ENCODE measurements at regions not wholly inside any gene's neighbourhood (a gene's known extent, or its start where the extent isn't known, plus 50 kb on each side); places are given as distances from the start of the nearest gene placed in this dataset.

- TF ChIP-seq CTBP1 (IDR thresholded peaks at IDR 0.05; ENCODE audit: borderline replicate concordance) (no peak), FOXA1 (IDR thresholded peaks at IDR 0.05) (no peak), BHLHE40 (IDR thresholded peaks at IDR 0.05; ENCODE audit: borderline replicate concordance) (no peak), FOXK2 (IDR thresholded peaks at IDR 0.05) (no peak), SUZ12 (IDR thresholded peaks at IDR 0.05) (no peak), TARDBP (IDR thresholded peaks at IDR 0.05) (no peak), HDGF (IDR thresholded peaks at IDR 0.05; ENCODE audit: borderline replicate concordance) (no peak), SP1 (IDR thresholded peaks at IDR 0.05) (no peak), ARNT (IDR thresholded peaks at IDR 0.05) (no peak), L3MBTL2 (conservative IDR thresholded peaks at IDR 0.05) (no peak), FOXM1 (IDR thresholded peaks at IDR 0.05; ENCODE audit: borderline replicate concordance) (no peak)
- POLR2A ChIA-PET, result no interaction called here
- CTCF ChIA-PET, result no interaction called here
These were observed 132.4 kb upstream of the FSHR start for GRCh38 chr2:49286726-49287125.

GRCh38 chr2:49286045-49286444 is 131.7 kb upstream of the FSHR start:
- ChIA-PET POLR2A (no interaction called here), CTCF (no interaction called here)
- no peak for DNase-seq (ENCODE audit: extremely low spot score)
- TF ChIP-seq NFRKB (IDR thresholded peaks at IDR 0.05), result no peak
- no peak for TF ChIP-seq FOXM1 (IDR thresholded peaks at IDR 0.05; ENCODE audit: borderline replicate concordance)
- TF ChIP-seq CTBP1 (IDR thresholded peaks at IDR 0.05; ENCODE audit: borderline replicate concordance), result no peak
- TF ChIP-seq FOXA1 (IDR thresholded peaks at IDR 0.05), result no peak
- TF ChIP-seq BHLHE40 (IDR thresholded peaks at IDR 0.05; ENCODE audit: borderline replicate concordance), result no peak
- no peak for TF ChIP-seq ARNT (IDR thresholded peaks at IDR 0.05)
- TF ChIP-seq HDGF (IDR thresholded peaks at IDR 0.05; ENCODE audit: borderline replicate concordance), result no peak
- no peak for TF ChIP-seq L3MBTL2 (conservative IDR thresholded peaks at IDR 0.05)
- TF ChIP-seq SP1 (IDR thresholded peaks at IDR 0.05), result no peak
- TF ChIP-seq ELF4 (IDR thresholded peaks at IDR 0.05), result no peak

More at GRCh38 chr2:49286726-49287125, 132.4 kb upstream of the FSHR start:
- DNase-seq (ENCODE audit: extremely low spot score), result no peak

GRCh38 chr2:49278561-49278960 is 124.2 kb upstream of the FSHR start:
- no peak for DNase-seq (ENCODE audit: extremely low spot score)
- CTCF ChIA-PET, result no interaction called here
- TF ChIP-seq HDGF (IDR thresholded peaks at IDR 0.05; ENCODE audit: borderline replicate concordance), result no peak
- TF ChIP-seq SUZ12 (IDR thresholded peaks at IDR 0.05), result no peak
- TF ChIP-seq ARNT (IDR thresholded peaks at IDR 0.05), result no peak
- no peak for TF ChIP-seq LEF1 (IDR thresholded peaks at IDR 0.05; ENCODE audit: borderline replicate concordance)
- no peak for TF ChIP-seq BHLHE40 (IDR thresholded peaks at IDR 0.05; ENCODE audit: borderline replicate concordance)
- no peak for TF ChIP-seq NFRKB (IDR thresholded peaks at IDR 0.05)
- no peak for TF ChIP-seq ELF4 (IDR thresholded peaks at IDR 0.05)
- no peak for TF ChIP-seq L3MBTL2 (conservative IDR thresholded peaks at IDR 0.05)
- no peak for TF ChIP-seq FOXM1 (IDR thresholded peaks at IDR 0.05; ENCODE audit: borderline replicate concordance)
- no peak for TF ChIP-seq SP1 (IDR thresholded peaks at IDR 0.05)
- no peak for TF ChIP-seq ZNF384 (IDR thresholded peaks at IDR 0.05)
- no peak for TF ChIP-seq FOXK2 (IDR thresholded peaks at IDR 0.05)
- no peak for TF ChIP-seq FOXA1 (IDR thresholded peaks at IDR 0.05)
- no peak for TF ChIP-seq PKNOX1 (IDR thresholded peaks at IDR 0.05)
- POLR2A ChIA-PET, result no interaction called here

GRCh38 chr2:49278141-49278540 is 123.8 kb upstream of the FSHR start:
- CTCF ChIA-PET, result no interaction called here
- no peak for TF ChIP-seq PKNOX1 (IDR thresholded peaks at IDR 0.05)
- no peak for TF ChIP-seq FOXK2 (IDR thresholded peaks at IDR 0.05)
- no peak for TF ChIP-seq ELF4 (IDR thresholded peaks at IDR 0.05)
- no peak for TF ChIP-seq HDGF (IDR thresholded peaks at IDR 0.05; ENCODE audit: borderline replicate concordance)
- TF ChIP-seq ZNF384 (IDR thresholded peaks at IDR 0.05), result no peak
- no peak for TF ChIP-seq LEF1 (IDR thresholded peaks at IDR 0.05; ENCODE audit: borderline replicate concordance)
- no peak for TF ChIP-seq CTBP1 (IDR thresholded peaks at IDR 0.05; ENCODE audit: borderline replicate concordance)
- TF ChIP-seq FOXM1 (IDR thresholded peaks at IDR 0.05; ENCODE audit: borderline replicate concordance), result no peak
- no peak for TF ChIP-seq FOXA1 (IDR thresholded peaks at IDR 0.05)
- TF ChIP-seq TARDBP (IDR thresholded peaks at IDR 0.05), result no peak
- no peak for TF ChIP-seq L3MBTL2 (conservative IDR thresholded peaks at IDR 0.05)
- TF ChIP-seq ARNT (IDR thresholded peaks at IDR 0.05), result no peak
- no peak for TF ChIP-seq NFRKB (IDR thresholded peaks at IDR 0.05)
- no peak for TF ChIP-seq SUZ12 (IDR thresholded peaks at IDR 0.05)
- POLR2A ChIA-PET, result no interaction called here
- DNase-seq (ENCODE audit: extremely low spot score), result no peak

- DNase-seq (ENCODE audit: extremely low spot score), result no peak
- TF ChIP-seq ELF4 (IDR thresholded peaks at IDR 0.05) (no peak), PKNOX1 (IDR thresholded peaks at IDR 0.05) (no peak), BHLHE40 (IDR thresholded peaks at IDR 0.05; ENCODE audit: borderline replicate concordance) (no peak), FOXA1 (IDR thresholded peaks at IDR 0.05) (no peak), HDGF (IDR thresholded peaks at IDR 0.05; ENCODE audit: borderline replicate concordance) (no peak), ZNF384 (IDR thresholded peaks at IDR 0.05) (no peak), LEF1 (IDR thresholded peaks at IDR 0.05; ENCODE audit: borderline replicate concordance) (no peak), FOXK2 (IDR thresholded peaks at IDR 0.05) (no peak), L3MBTL2 (conservative IDR thresholded peaks at IDR 0.05) (no peak), SUZ12 (IDR thresholded peaks at IDR 0.05) (no peak), TARDBP (IDR thresholded peaks at IDR 0.05) (no peak), FOXM1 (IDR thresholded peaks at IDR 0.05; ENCODE audit: borderline replicate concordance) (no peak), NFRKB (IDR thresholded peaks at IDR 0.05) (no peak), CTBP1 (IDR thresholded peaks at IDR 0.05; ENCODE audit: borderline replicate concordance) (no peak), ARNT (IDR thresholded peaks at IDR 0.05) (no peak), SP1 (IDR thresholded peaks at IDR 0.05) (no peak)
- CTCF ChIA-PET, result no interaction called here
- POLR2A ChIA-PET, result no interaction called here
These were observed 116.8 kb upstream of the FSHR start for GRCh38 chr2:49271060-49271606.

- CTCF ChIA-PET, result no interaction called here
- no peak for DNase-seq (ENCODE audit: extremely low spot score)
- POLR2A ChIA-PET, result no interaction called here
- TF ChIP-seq LEF1 (IDR thresholded peaks at IDR 0.05; ENCODE audit: borderline replicate concordance) (no peak), FOXK2 (IDR thresholded peaks at IDR 0.05) (no peak), SUZ12 (IDR thresholded peaks at IDR 0.05) (no peak), NFRKB (IDR thresholded peaks at IDR 0.05) (no peak), ELF4 (IDR thresholded peaks at IDR 0.05) (no peak), BHLHE40 (IDR thresholded peaks at IDR 0.05; ENCODE audit: borderline replicate concordance) (no peak), PKNOX1 (IDR thresholded peaks at IDR 0.05) (no peak), FOXM1 (IDR thresholded peaks at IDR 0.05; ENCODE audit: borderline replicate concordance) (no peak), CTBP1 (IDR thresholded peaks at IDR 0.05; ENCODE audit: borderline replicate concordance) (no peak), ARNT (IDR thresholded peaks at IDR 0.05) (no peak), HDGF (IDR thresholded peaks at IDR 0.05; ENCODE audit: borderline replicate concordance) (no peak), TARDBP (IDR thresholded peaks at IDR 0.05) (no peak), L3MBTL2 (conservative IDR thresholded peaks at IDR 0.05) (no peak), FOXA1 (IDR thresholded peaks at IDR 0.05) (no peak), ZNF384 (IDR thresholded peaks at IDR 0.05) (no peak), SP1 (IDR thresholded peaks at IDR 0.05) (no peak)
These were observed 115.8 kb upstream of the FSHR start for GRCh38 chr2:49270091-49270490.
